Stimulated activated naive CD4-positive, alpha-beta T cell treated with Interleukin-2 at 50 U/mL for 16 hours (primary cell): ENCODE measurements at regions not wholly inside any gene's neighbourhood (a gene's known extent, or its start where the extent isn't known, plus 50 kb on each side); places are given as distances from the start of the nearest gene placed in this dataset.
"Not testable (repeated sequence)": the region's sequence is repeated elsewhere in the genome, so short reads cannot be mapped to it uniquely, and the experiment has no call there.

Experiments
- DNase-seq: peaks from one replicate; lab custom pipeline; 2025; lab: John Stamatoyannopoulos, UW

- no peak for DNase-seq
Observed at GRCh38 chr6:2611092-2611491, 139.6 kb downstream of the MYLK4 start.

DNA sequence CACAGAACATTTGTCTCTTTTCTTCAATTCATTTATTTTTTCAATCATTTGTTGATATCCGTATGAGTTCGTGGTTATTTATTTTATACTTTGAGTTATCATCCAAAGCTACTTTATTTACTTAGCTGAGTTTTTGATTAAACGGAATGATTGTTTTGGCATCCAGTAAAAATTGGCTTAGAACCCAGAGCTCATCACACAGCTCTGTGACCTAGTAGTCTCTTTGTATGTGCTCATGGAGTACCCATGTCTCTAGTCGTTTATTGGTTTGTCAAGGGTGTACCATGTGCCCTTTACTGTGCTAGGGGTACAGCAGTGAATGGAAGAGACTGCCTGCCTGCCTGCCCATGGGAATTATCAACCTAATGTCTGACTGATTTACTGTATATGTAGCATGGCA, 142.2 kb downstream of the MYLK4 start:
- DNase-seq = no peak

DNA sequence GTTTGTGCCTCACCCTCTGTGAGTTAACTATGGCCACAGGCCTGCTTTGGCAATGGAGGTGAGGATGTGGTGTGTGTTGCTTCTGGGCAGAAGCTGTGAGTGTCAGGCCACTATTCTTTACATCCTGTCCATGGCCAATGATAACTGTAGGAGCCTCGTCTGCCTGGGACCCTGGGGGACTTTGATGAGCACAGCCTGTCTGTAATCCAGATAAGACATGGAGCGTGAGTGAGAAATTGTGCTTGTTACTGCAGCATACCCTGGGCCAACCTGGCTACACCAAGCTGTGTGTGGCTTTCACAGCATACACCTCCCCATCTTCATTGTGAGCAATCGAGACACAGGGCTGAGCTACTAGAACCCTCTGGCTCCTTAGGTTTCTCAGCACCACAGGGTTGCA, 150.4 kb downstream of the MYLK4 start:
- DNase-seq = no peak

GRCh38 chr6:2599817-2600216, 150.9 kb downstream of the MYLK4 start:
- DNase-seq = no peak

GRCh38 chr6:2598867-2599266, 151.9 kb downstream of the MYLK4 start:
- DNase-seq = no peak

DNA sequence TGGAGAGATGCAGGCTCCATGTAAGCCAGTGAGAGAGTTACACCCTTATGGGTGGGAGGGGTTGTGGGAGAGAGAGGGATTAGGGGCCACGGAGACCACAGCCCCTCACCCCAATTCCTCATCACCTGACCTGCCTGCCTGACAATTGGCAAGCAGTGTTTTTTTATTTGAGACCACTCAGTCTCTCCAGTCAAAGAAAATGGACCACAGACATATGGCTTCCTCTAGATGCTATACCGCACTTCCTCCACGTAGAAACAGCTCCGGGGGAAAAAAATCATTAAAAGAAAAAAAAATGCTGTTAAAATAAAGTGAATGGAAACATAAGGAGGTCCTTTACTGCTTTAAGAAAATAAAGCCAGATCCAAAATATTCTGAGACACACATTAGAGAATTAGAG, 152.7 kb downstream of the MYLK4 start:
- no peak for DNase-seq

DNA sequence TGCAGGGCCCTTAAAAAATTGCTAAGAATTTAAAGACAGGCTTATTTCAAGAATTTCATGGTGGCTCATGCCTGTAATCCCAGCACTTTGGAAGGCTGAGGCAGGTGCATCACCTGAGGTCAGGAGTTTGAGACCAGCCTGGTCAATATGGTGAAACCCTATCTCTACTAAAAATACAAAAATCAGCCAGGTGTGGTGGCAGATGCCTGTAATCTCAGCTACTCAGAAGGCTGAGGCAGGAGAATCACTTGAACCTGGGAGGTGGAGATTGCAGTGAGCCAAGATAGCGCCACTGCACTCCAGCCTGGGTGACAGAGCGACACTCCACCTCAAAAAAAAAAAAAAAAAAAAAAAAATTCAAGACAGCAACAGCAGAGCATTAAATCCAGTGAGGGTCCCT, 153.3 kb downstream of the MYLK4 start:
- not testable (repeated sequence) for DNase-seq

DNA sequence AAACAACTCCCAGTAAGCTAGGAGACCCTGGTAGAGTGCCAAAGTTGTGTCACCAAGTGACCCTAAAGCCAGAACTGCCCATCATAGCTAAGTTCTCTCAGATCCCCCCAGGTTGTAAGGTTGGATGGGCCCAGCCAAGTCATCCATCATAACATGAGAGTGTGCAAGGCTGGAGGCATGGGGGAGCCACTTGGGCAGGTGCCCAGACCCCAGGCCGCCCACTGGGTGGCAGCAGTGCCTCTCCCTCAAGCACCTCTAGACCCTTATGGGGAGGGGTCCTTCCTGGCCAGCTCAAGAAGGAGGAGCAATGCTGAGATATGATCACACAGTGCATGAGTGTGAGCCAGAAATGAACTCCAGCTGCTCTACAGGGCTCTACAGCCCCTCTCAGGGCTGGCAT, 154.5 kb downstream of the MYLK4 start:
- no peak for DNase-seq

GRCh38 chr6:2594868-2595267, 155.9 kb downstream of the MYLK4 start:
- DNase-seq = no peak

DNA sequence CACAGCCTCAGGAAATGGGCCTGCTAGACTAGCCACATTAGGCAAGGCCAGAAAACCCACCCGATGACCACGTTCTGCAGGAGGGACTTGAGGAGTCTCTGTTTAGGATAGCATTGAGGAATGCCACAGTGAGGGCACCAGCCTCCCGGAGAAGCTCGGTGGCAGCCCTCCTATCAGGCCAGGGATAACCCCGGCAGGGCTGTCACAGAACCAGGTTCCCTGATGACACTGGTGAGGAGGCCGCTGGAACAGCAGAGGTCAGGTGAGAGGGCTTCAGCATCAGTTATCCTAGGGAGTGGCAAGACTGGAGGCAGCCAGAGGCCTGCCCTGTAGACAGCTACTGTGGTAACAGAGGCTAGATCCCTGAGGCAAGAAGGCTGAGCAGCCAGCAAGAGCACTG, 157.6 kb downstream of the MYLK4 start:
- DNase-seq = no peak

- no peak for DNase-seq
Observed at GRCh38 chr6:2589171-2589661, 161.5 kb downstream of the MYLK4 start.

GRCh38 chr6:2583459-2583858, 167.3 kb downstream of the MYLK4 start:
- no peak for DNase-seq

DNA sequence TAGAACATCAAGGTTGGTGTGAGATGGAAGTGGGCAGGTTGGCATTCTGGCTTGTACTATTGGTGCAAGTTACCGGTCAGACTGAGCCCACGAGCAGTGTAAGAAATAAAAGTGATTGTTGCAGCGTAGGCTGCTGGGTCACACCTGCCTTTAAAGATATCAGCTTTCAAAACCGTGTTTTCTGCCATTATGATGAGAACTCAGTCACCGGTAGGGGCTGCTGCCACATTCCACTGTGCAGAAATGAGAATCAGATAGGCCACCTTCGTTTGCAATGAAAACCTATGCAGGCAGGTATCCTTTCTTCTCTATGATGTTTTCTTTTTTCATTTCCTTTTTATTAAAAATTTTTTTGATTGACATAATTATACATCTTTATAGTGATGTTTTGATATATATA, 168.5 kb downstream of the MYLK4 start:
- no peak for DNase-seq

- no peak for DNase-seq
Observed at GRCh38 chr6:2581611-2582010, 169.1 kb downstream of the MYLK4 start.

DNA sequence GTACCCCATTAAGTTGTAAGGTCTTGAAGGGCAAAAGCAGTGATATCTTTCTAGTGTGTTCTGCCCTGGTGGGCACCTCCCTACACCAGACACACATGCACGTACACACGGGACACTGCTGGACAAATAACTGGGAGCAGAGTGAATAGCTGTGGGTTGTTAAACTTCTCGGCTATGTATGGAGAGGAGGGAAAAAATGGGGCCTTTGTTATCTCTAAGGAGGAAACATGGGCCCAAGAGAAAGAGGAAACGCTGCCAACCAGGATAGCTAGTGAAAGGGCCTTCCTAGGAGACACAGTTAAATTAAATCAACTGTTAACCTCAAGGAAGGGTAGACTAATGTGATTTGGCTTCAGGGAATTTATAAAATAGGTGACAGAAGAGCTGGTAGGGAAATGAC, 169.7 kb downstream of the MYLK4 start:
- DNase-seq = no peak

DNA sequence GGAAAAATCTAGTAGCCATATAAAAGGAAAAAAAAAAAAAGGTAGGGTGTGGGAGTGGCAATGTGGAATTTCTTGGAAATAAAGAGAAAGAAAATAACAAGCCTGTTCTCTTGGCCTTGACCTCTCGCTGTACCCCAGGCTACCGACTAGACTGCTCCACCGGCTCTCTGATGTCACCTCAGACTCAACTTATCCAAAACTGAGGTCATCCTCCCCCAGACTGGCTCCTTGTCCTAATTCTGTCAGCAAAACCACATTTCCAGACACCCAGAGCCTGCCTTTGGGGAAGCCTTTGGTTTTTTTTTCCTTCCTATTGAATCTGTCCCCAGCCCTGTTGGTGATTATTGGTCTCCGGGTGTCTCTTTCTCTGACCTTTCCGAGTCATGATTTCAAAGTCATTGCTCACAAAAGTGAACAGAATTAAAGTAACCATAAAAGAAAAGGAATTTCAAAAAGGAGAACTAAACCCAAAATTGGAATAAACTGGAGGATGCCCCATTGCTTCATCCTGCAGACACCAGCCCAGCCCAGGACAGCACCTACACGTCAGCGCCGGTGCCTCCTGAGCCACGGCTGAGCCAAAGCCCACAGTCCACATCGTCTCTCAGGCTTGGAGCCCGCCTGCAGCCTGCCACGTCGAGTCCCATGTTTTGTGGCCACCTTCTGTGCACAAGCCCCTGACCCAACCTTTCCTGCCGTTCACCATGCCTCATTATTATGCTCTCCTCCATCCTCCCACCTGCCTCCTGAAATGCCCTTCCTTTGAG, 170.7 kb downstream of the MYLK4 start:
- no peak for DNase-seq

DNA sequence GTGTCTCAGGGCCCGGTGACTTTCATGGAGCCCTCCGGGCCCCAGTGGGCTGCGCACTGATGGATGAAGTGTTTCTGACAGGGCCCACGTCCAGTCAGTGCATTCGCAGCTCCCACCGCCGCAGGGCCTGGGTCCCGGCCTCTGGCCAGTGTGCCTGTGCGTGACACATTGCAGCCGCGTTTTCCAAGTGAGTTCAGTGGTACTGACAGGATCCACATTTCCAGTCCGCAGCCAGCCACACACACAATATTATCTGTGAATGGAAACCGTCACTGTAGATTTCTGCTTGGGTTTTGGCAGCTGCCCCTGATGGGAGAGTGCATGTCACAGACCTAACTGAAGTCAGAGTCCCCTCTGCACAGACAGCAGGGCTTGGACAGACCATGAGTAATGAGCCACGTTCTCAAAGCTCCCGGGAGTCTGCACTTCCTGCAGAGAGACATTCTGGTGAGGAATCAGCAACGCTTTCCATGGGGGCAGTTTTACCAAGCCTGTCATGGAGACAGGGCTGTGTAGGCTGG, 171.4 kb downstream of the MYLK4 start:
- DNase-seq = no peak

- no peak for DNase-seq
Observed at GRCh38 chr6:2578767-2579166, 172.0 kb downstream of the MYLK4 start.

DNA sequence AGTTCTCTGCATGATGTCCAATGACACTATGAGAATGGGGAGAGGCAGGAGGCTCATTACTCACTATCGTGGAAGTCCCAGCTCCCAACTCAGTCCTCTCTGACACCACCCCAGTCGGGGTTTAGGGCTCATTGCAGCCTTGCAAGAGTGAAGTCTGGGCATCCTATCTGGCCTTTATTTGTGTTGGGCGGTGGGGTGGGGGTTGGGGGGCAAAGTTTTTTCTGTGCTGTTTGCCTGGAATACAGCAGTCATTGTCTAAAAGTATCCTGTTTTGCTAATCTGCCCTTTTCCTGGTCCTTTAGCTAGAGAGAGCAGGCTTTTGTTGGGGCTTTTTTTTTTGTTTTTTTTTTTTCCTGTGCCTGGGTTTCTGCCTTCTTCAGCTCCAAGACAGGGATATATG, 174.2 kb downstream of the MYLK4 start:
- DNase-seq = no peak

GRCh38 chr6:2575236-2575635, 175.5 kb downstream of the MYLK4 start:
- no peak for DNase-seq

DNA sequence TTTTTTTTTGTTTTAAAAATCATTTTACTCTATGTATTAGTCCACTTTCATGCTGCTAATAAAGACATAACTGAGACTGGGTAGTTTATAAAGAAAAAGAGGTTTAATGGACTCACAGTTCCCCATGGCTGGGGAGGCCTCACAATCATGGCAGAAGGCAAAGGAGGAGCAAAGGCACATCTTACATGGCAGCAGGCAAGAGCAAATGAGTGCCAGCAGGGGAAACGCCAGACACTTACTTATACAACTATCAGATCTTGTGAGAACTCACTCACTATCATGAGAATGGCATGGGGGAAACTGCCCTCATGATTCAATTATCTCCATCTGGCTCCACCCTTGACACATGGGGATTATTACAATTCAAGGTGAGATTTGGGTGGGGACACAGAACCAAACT, 181.3 kb downstream of the MYLK4 start:
- DNase-seq = not testable (repeated sequence)

GRCh38 chr6:2566048-2566447, 184.7 kb downstream of the MYLK4 start:
- DNase-seq = no peak

DNA sequence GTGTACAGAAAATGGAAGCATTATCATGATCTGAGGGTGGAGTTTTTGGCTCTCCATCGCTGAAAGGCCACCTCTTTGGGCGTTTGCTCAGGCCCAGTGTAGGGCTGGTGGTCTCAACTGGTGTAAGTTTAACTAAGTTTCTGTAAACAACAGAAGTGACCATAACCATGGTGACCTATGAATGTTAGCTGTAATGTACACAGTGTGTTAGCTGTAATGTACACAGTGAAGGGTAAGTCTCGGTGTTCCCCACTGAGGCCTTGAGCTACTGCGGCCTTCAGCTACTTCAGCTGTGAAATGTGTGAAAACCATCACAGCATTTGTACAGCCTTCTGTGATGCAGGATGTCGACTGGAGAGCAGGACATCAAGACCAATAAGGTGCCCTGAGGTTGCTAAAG, 185.2 kb downstream of the MYLK4 start:
- no peak for DNase-seq

DNA sequence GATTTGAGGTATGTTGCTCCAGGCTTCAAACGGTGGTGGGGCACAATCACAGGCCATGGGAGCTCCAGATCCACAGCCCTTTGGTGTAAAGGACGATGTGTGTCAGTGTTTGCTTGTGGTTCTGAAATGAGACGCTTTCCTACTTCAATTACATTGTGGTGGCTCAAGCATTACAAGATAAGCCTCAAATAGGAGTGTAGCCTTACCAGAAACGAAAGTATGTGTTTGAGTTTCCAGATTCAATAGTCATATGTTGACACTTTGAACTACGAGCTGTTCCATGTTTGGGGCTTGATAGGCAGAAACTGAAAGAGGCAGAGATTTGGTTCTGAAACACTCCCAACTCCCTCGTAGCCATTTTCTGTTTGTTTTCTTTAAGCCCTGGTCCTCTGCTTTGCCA, 187.1 kb downstream of the MYLK4 start:
- DNase-seq = peak; percentile 9
